Activated naive CD8-positive, alpha-beta T cell (primary cell): ENCODE measurements at regions not wholly inside any gene's neighbourhood (a gene's known extent, or its start where the extent isn't known, plus 50 kb on each side); places are given as distances from the start of the nearest gene placed in this dataset.
A peak's percentile ranks its signal among the peaks of the same experiment; 100 is the strongest.

Experiments used
- H3K27ac Mint-ChIP-seq: one replicate; pipeline ENCODE4 v1.8.0; 2021; ENCODE audit warnings: mixed read lengths
- H3K27me3 Mint-ChIP-seq: one replicate; pipeline ENCODE4 v1.8.0; 2021; ENCODE audit warnings: mixed read lengths
- H3K36me3 Mint-ChIP-seq: one replicate; pipeline ENCODE4 v1.8.0; 2021; ENCODE audit warnings: mixed read lengths
- H3K4me1 Mint-ChIP-seq: one replicate; pipeline ENCODE4 v1.8.0; 2021; ENCODE audit warnings: low read depth, mixed read lengths
- H3K4me3 Mint-ChIP-seq: one replicate; pipeline ENCODE4 v1.8.0; 2021; ENCODE audit warnings: mild to moderate bottlenecking, mixed read lengths
- H3K9me3 Mint-ChIP-seq: one replicate; pipeline ENCODE4 v1.8.0; 2021; ENCODE audit warnings: low read depth, mixed read lengths

DNA sequence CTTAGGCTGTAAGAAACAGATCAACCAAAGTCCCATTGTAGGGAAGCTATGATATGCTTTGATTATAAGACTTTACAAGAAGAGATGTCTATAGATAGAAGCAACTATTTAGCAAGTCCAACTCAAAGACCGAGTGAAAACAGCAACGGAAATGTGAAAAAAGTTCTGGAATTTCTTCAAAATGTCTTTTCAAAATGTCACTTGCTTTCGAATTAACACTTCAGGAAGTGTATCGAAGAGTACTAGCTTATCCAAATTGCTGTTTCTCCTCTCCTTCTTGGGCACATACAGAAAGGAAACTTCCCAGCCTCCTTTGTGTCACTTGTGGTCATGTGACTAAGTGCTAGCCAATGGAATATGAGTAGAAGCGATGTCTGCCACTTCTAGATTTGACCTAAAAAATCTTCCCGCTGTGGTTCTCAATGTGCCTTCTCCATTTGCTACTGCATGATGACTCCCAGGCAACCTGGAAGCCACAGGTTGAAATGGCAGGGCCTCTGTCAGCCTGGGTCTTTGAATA lies 89.9 kb downstream of the TSEN15 start:
- Mint-ChIP-seq H3K27ac (no peak overlapping the region), H3K4me3 (no peak overlapping the region), H3K9me3 (peaks cover 6% of the 10 kb centered on the region), H3K36me3 (peaks cover 9% of the 10 kb centered on the region), H3K4me1 (no peaks in the 10 kb centered on the region), H3K27me3 (peaks cover 8% of the 10 kb centered on the region)

DNA sequence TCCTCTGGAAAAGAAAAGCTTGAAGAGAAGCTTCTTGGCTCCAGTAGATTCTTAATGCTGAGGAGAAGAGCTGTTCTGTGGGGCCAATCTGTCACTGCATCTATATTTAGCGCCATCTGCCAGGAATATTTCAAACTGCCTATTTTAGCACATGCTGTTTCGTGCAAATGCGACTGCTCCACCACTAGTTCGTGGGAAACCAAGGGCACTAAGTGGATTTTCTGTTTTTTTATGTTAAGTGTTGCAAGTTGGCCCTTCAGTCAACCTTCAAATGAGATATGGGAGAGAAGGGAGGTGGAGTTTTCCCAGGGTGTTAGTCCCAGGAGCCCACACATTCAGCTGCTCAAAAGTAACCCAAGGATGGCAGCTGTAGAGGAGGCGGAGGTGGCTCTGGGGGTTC lies 91.9 kb downstream of the TSEN15 start:
- H3K4me3 Mint-ChIP-seq: no peak overlapping the region
- no peaks in the 10 kb centered on the region for H3K4me1 Mint-ChIP-seq
- H3K36me3 Mint-ChIP-seq: peaks cover 2% of the 10 kb centered on the region
- H3K9me3 Mint-ChIP-seq: no peaks in the 10 kb centered on the region
- H3K27ac Mint-ChIP-seq: no peak overlapping the region
- peaks cover 15% of the 10 kb centered on the region for H3K27me3 Mint-ChIP-seq

DNA sequence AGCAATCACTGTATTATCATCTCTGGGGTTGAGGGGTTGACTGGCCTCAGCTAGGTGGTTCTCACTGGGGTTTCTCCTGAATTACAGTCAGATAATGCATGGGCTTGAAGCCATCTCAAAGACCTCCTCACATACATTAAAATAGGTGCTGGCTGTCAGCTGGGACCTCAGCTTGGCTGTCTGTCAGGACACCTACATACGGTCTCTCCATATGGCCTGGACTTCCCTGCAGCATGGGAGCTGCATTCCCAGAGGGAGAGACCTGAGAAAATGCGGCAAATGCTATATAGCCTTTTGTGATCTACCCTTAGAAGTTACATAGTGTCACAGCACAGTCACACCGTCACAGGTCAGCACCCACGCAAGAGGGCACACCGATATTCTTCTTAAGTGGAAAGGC lies 93.6 kb downstream of the TSEN15 start:
- Mint-ChIP-seq H3K9me3 (no peaks in the 10 kb centered on the region), H3K27ac (no peak overlapping the region), H3K27me3 (peaks cover 17% of the 10 kb centered on the region), H3K36me3 (no peaks in the 10 kb centered on the region), H3K4me1 (no peaks in the 10 kb centered on the region), H3K4me3 (no peak overlapping the region)

DNA sequence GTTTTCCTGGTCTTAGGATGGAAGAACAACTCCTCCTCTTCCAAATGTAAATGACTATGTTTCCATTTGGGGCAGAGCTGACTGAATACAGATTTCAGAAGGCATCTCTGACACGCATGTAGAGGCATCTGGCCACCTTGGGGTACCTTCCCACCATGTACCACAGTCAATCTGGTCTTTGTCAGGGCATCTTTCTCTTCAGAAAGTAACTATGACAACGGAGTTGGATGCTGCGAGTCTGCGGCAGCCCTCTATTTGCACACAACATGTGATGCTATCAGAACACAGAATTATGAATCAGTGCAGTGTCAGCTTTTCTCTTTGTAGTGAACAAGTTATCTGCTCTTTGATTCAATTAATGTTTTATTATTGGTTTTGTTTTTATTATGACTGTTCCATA lies 94.7 kb downstream of the TSEN15 start:
- H3K9me3 Mint-ChIP-seq: no peaks in the 10 kb centered on the region
- peaks cover 19% of the 10 kb centered on the region for H3K27me3 Mint-ChIP-seq
- no peaks in the 10 kb centered on the region for H3K36me3 Mint-ChIP-seq
- H3K4me1 Mint-ChIP-seq: no peaks in the 10 kb centered on the region
- H3K4me3 Mint-ChIP-seq: no peak overlapping the region
- H3K27ac Mint-ChIP-seq: no peak overlapping the region

DNA sequence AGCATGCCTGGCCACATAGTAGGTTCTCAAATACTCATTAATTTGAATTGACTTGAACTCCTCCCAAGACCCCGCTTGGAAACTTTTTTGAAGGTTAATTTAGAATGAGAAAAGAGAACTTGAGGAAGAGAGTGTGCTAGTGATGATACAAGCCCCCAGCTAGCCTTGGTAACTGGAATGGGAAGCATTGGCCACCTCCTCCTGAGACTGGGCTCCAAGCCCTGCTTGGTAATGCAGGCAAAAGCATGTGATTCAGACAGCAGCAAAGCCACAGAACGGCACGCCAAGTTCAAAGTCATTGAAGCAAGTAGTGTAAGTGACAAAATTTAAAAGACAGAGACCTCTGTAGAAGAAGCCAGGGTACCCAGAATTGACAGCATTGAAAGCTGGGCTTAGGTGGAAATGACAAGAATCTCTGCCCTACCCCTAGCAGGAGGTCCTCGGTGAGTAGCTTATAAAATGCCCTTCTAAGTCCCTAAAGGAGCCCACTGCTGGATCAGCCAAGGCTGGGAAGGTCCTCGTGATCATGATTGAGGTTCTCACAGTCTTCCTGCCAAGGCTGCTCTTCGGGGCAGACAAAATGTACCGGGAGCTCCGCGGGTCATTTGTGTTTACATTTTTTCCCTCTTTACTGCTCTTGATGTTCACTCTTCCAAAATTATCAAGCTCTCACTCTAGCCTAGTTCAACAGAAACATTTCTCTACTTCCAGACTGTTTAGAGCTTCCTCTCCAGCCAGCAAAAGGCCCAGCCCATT lies 99.4 kb downstream of the TSEN15 start:
- H3K4me3 Mint-ChIP-seq: no peak overlapping the region
- H3K27me3 Mint-ChIP-seq: peaks cover 30% of the 10 kb centered on the region
- no peaks in the 10 kb centered on the region for H3K36me3 Mint-ChIP-seq

DNA sequence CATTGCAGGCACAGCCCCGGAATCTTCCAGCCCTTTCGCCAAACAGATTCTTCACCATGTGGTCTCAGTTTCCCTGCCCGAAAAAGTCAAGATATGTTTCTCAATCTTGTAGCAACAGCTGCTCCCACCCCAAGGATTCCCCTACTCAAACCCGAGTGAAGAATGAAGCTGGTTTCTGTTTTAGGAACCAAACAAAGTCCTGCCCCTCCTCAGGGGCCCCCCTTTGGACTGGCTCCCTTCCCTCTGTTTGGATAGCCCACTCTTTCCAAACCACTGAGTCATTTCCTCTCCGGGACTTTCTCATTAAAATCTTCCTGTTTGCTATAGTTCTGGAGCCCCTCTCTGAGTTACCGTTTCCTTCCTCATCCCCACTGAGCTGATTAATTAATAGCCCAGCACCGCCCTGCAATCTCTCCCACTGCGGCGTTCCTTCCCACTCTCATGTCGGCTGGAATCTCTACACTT lies 100.9 kb downstream of the TSEN15 start:
- H3K27me3 Mint-ChIP-seq: peaks cover 26% of the 10 kb centered on the region
- H3K36me3 Mint-ChIP-seq: no peaks in the 10 kb centered on the region
- no peak overlapping the region for H3K27ac Mint-ChIP-seq
- H3K4me3 Mint-ChIP-seq: peak overlapping the region; percentile 66
- H3K4me1 Mint-ChIP-seq: peaks cover 16% of the 10 kb centered on the region
- no peaks in the 10 kb centered on the region for H3K9me3 Mint-ChIP-seq

More for the DNA sequence above, 99.4 kb downstream of the TSEN15 start:
- H3K4me1 Mint-ChIP-seq: peaks cover 16% of the 10 kb centered on the region
- H3K9me3 Mint-ChIP-seq: no peaks in the 10 kb centered on the region
- no peak overlapping the region for H3K27ac Mint-ChIP-seq

DNA sequence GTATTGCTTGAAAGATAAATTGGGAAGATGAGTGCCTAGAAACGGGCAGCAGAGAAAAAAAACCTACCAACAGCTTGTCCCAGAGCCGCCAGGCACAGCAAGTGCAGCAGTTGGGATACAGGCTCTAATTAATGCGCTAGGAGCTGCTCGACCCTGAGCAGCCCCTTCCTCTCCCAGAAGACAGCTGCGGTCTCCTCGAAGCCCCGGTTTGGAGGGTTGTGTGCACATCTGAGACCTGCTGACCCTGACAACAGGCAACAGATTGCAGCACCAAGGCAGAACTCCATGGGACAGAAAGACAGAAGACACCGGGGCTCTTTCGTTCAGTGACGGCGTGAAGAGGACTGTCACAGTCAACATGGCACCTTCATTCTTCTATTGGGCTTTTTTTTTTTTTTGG lies 101.4 kb downstream of the TSEN15 start:
- Mint-ChIP-seq H3K4me1 (peaks cover 16% of the 10 kb centered on the region), H3K4me3 (peak overlapping the region; percentile 66), H3K9me3 (no peaks in the 10 kb centered on the region), H3K36me3 (no peaks in the 10 kb centered on the region), H3K27me3 (peaks cover 23% of the 10 kb centered on the region), H3K27ac (no peak overlapping the region)

DNA sequence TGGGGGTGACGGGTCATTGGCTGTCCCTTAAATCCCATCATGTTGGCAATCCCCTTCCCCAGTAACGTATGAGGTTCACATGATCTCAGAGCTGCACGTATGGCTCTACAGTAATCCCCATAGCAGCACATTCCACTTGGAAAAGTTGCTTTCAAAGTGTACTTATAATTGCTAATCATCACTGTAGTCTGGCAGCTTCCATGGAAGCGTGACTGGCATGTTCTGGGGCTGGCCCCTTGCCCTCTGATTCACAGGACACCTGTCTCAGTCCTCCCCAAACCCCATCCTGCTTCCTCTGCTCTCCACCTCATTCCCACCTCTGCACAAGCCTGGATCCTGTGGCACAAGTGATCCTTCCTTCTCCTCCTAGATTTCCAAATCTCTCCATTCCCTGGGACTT lies 102.2 kb downstream of the TSEN15 start:
- H3K27ac Mint-ChIP-seq: no peak overlapping the region
- H3K9me3 Mint-ChIP-seq: no peaks in the 10 kb centered on the region
- no peaks in the 10 kb centered on the region for H3K36me3 Mint-ChIP-seq
- H3K4me3 Mint-ChIP-seq: no peak overlapping the region
- peaks cover 16% of the 10 kb centered on the region for H3K4me1 Mint-ChIP-seq
- peaks cover 23% of the 10 kb centered on the region for H3K27me3 Mint-ChIP-seq

DNA sequence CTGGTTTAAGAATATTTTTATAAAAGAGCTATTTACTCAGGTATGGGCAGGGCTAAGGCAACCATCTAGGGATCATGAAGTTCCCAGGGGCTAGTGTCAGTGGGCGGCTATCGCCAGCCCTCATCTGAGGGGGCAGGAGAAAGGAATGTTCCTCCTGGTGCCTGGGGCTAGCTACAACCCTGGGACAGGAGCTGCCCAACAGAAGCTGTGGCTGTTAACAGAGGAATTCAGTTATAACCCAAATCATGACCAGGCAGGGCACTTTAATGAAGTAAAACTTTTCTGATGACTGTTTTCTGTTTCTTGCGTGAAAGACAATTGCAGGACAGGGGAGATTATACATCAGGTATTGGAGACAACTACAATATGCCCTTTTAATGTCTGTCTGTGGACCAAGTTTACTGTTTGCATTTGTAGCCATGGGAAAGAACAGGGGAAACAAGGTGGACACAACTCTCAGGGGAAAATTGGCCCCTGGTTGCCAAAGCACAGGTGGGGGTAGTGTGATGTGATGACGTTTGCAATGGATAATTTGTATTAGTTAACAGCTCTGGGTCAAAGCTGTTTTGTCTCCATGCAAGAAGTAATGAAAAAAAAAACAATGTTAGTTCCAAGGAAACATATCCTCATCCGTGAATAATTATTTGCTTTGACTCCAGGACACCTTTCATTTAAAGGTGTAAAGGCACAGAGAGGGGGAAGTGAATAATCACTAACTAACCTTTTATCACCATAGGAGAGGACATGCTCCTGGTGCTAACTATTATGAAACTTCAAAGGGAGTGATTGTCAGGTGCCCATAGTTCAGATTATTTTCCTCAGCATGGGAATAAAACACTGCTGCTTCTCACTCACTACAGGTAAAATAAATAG lies 105.2 kb downstream of the TSEN15 start:
- no peak overlapping the region for H3K4me3 Mint-ChIP-seq
- H3K27me3 Mint-ChIP-seq: peaks cover 16% of the 10 kb centered on the region
- H3K36me3 Mint-ChIP-seq: no peaks in the 10 kb centered on the region
- H3K27ac Mint-ChIP-seq: no peak overlapping the region
- H3K9me3 Mint-ChIP-seq: no peaks in the 10 kb centered on the region
- H3K4me1 Mint-ChIP-seq: peaks cover 16% of the 10 kb centered on the region

DNA sequence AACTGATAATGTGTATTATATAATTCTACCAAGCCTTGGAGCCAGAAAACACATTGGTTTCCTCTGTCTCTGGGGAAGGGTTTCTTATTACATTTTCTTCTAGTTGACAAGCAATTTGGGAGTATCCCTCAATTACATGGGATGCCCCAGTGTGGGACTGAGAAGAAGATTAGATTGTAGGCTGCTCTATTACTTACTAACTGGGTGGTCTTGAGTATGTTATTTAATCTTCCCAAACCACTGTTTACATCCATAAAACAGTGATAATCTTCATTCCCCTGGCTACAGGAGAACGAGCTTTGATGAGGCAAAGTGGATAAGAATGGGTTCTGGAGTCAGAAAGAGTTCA lies 105.8 kb downstream of the TSEN15 start:
- H3K4me3 Mint-ChIP-seq: no peak overlapping the region
- no peaks in the 10 kb centered on the region for H3K9me3 Mint-ChIP-seq
- H3K27ac Mint-ChIP-seq: no peak overlapping the region

DNA sequence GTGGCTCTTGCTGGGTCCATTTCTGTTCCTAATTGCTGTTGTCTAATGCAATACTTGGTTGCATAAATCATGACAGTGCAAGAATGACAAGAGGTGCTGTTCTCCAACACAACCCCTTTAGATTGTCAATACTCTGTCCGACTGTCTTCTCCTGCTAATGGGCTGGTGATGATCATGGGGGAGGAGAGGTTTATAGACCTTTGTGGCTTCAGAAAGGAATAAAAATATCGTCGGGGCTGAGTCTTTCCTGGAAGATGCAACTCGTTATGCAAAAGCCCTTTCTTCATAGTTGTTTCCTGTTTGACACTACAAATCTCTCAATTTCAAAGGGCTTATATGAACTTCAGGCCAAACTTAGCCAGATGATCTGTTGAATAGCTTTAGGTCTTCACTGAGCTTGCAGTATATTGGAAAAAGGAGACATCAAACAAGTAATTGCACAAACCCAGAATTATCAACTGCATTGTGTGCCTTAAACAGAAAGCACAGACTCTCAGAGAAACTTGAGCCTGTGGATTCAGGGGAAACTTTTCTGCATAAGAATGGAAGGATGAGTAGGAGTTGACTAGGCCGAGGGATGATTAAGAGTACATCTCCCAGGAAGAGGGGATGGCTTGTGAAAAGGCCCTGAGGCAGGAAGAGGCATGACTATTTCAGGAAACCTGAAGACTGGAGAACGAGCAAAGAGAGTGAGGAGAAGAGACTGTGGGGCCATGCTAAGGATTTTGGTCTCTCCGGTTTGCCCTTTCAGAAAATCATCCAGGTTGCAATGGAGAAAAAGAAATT lies 107.6 kb downstream of the TSEN15 start:
- Mint-ChIP-seq H3K9me3 (no peaks in the 10 kb centered on the region), H3K36me3 (no peaks in the 10 kb centered on the region), H3K27ac (no peak overlapping the region), H3K27me3 (peaks cover 2% of the 10 kb centered on the region), H3K4me1 (no peaks in the 10 kb centered on the region), H3K4me3 (no peak overlapping the region)

More for the DNA sequence above, 105.8 kb downstream of the TSEN15 start:
- Mint-ChIP-seq H3K27me3 (peaks cover 11% of the 10 kb centered on the region), H3K36me3 (no peaks in the 10 kb centered on the region), H3K4me1 (peaks cover 11% of the 10 kb centered on the region)

DNA sequence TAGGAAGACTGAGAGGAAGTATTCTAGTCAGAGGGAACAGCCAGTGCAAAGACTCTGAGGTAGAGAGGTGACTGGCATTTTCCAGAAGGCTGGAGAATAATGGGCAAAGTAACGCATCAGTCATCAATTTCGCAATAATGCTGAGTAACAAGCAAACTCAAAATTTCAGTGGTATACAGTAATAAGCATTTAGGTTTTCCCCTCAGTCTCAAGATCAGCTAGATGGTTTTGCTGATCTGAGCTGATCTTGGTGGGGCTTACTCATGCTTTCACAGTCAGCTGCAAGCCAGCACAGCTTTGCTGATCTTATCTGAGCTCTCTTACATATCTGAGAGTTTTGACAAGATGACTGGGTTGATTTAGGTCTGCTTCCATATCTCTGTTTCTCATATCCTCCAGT lies 108.7 kb downstream of the TSEN15 start:
- no peaks in the 10 kb centered on the region for H3K36me3 Mint-ChIP-seq
- H3K9me3 Mint-ChIP-seq: no peaks in the 10 kb centered on the region
- no peak overlapping the region for H3K27ac Mint-ChIP-seq
- H3K4me1 Mint-ChIP-seq: no peaks in the 10 kb centered on the region
- H3K4me3 Mint-ChIP-seq: no peak overlapping the region
- no peaks in the 10 kb centered on the region for H3K27me3 Mint-ChIP-seq

DNA sequence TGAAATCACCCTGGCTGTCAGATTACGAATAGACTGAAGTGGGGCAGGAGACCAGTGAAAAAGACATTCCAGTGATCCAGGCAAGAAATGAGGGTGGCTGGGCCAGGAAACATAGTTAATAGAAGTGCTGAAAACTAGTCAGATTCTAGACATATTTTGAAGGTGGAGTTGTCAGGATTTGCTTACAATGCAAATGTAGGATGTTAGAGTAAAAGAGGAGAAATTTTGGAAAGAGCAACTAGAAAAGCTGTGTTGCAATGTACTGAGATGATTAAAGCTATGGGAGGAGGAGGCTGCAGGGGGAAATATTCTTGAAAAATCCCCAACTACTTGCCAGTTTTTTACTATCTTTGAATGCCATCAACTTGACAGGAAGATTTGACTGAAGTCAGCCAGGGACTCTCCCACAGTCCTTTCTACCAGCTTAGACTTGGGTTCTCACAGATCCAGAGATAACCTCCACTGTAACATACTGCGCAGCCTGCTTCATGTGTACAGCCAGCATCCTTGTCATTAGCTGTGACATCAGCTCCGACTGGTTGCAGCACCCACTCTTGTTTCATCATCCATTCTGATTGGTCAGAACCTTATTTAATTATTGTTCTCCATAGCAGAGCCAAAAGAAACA lies 109.7 kb downstream of the TSEN15 start:
- H3K27ac Mint-ChIP-seq: no peak overlapping the region
- H3K9me3 Mint-ChIP-seq: no peaks in the 10 kb centered on the region
- no peaks in the 10 kb centered on the region for H3K27me3 Mint-ChIP-seq
- H3K4me3 Mint-ChIP-seq: no peak overlapping the region
- H3K36me3 Mint-ChIP-seq: no peaks in the 10 kb centered on the region
- no peaks in the 10 kb centered on the region for H3K4me1 Mint-ChIP-seq

DNA sequence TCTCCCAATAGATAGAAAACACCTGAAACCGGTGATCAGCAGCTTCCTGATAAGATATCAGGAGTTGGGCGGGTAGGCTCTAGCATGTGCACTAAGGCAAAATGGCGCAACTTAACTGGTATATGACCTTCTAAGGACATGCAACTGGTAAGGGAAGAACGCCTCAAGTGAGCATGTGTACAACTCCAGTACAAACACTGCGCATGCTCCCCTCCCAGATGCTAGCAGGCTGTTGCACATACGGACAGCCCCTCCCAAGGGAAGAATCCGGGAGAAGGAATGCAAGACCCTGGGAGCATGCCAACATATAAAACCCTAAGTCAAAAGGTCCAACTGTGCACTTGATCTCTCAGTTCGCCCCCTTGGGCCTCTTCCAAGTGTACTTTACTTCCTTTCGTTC lies 110.8 kb downstream of the TSEN15 start:
- H3K4me1 Mint-ChIP-seq: no peaks in the 10 kb centered on the region
- H3K36me3 Mint-ChIP-seq: no peaks in the 10 kb centered on the region
- H3K4me3 Mint-ChIP-seq: no peak overlapping the region
- H3K27ac Mint-ChIP-seq: no peak overlapping the region
- no peaks in the 10 kb centered on the region for H3K9me3 Mint-ChIP-seq
- no peaks in the 10 kb centered on the region for H3K27me3 Mint-ChIP-seq
